ENCODE measurements at regions not wholly inside any gene's neighbourhood (a gene's known extent, or its start where the extent isn't known, plus 50 kb on each side); places are given as distances from the start of the nearest gene placed in this dataset.
"Not testable (repeated sequence)": the region's sequence is repeated elsewhere in the genome, so short reads cannot be mapped to it uniquely, and the experiment has no call there.

DNA sequence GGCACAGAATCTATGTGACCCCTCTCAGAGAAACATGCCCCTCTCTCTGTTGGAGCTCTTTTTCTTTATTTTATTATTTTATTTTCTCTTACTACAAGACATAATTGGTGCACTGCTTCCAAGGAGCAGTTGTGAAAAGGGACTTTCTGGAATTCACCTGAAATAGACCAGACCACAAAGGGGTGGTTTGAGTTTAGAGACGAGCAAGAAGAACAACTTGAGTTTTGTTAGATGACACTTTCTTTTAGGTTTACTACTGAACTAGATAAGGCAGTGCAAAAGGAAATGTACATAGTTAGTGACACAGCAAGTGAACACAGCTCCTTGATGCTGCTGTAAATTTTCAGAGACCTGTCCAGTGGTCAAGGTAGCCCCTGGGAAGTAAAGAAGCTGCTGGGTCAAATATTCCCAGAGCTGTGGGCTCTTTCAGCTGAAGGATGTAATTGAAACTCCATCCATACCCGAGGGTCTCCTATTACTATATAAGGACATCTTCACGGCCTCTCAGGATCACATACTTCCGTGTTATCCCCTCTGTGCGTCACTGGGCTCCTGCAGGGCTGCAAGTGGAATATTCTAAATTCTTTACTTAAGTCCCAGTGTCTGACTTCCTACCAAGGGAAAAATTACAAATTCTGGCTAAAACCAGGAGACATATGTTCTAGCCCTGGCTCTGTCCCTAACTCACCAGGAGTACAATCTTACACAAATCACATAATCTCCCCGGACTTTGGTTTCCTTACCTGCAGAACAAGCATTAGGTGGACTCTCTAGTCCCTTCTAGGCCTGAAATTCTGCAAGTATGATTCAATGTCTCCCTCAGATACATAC lies 69.1 kb upstream of the ADTRP start:
- no peak for DNase-seq (ENCODE audit: low read depth)

DNA sequence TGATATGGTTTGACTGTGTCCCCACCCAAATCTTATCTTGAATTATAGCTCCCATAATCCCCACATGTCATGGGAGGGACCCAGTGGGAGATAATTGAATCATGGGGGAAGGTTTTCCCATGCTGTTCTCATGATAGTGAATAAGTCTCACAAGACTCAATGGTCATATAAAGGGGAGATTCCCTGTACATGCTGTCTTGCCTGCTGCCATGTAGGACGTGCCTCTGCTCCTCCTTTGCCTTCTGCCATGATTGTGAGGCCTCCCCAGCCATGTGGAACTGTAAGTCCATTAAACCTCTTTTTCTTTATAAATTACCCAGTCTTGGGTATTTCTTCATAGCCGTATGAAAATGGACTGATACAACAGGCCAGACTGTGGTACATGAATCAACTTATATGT lies 68.5 kb upstream of the ADTRP start:
- not testable (repeated sequence) for DNase-seq (ENCODE audit: low read depth)

- no peak for DNase-seq (ENCODE audit: low read depth)
Observed at GRCh38 chr6:11845664-11846577, 67.3 kb upstream of the ADTRP start.

- DNase-seq (ENCODE audit: low read depth), result not testable (repeated sequence)
Observed at GRCh38 chr6:11842795-11843194, 64.2 kb upstream of the ADTRP start.

GRCh38 chr6:11835065-11835464 lies 56.5 kb upstream of the ADTRP start:
- DNase-seq (ENCODE audit: low read depth), result no peak

GRCh38 chr6:11833626-11834592 lies 55.3 kb upstream of the ADTRP start:
- DNase-seq (ENCODE audit: low read depth), result no peak

DNA sequence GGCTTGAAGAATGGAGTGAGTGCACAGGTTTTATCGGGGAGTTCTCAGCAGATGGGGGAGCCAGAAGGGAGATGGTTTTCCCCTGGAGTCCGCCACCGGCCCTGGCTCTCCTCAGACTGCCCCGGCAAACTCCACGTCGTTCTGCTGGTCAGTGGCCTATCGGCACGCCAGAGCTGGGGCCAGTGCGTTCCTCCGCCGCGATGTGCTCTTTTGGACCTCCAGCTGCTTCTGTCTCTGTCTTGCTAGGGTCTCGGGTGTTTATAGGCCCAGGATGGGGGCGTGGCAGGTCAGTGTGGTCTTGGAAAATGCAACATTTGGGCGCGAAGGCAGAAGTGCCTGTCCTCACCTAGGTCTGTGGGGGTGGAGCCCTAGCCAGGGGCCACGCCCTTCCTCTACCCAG lies 53.0 kb upstream of the ADTRP start:
- no peak for DNase-seq (ENCODE audit: low read depth)

DNA sequence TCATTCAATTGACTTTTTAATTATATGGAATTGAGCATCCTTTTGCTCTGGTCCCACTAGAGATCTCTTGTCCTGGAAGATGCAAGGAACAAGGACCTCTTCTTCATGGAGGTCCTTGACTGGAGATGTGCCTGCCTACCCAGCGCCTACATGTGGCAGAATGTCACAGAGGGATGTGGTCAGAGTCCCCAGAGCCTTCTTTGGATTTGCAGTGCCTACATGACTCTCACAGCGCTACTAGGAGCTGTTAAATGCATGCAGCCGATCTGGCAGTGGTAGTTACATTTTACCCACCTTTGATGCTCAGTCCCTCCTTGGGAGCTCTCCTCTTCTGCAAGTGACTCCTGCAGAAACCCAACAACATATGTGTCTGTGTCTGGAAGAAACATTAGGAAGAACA lies 51.9 kb upstream of the ADTRP start:
- DNase-seq (ENCODE audit: low read depth), result no peak

DNA sequence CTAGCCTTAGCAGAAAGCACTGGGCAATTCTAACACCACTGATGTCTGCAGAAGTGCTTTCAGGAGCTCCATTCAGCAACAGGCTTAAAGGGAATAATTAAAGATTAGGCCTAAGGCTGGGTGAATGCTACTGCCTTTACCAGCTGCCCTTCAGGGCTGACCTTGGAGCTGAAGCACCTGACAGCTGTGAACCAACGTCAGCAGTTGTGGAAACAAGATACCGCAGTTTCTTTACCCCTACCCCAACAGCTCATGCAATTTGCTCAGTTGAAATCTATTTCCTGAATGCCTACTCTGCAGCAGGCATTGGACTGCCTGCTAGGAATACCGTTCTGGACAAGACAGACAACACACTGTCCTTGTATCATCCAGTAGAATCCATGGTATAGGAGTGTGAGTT lies 51.5 kb upstream of the ADTRP start:
- no peak for DNase-seq (ENCODE audit: low read depth)

DNA sequence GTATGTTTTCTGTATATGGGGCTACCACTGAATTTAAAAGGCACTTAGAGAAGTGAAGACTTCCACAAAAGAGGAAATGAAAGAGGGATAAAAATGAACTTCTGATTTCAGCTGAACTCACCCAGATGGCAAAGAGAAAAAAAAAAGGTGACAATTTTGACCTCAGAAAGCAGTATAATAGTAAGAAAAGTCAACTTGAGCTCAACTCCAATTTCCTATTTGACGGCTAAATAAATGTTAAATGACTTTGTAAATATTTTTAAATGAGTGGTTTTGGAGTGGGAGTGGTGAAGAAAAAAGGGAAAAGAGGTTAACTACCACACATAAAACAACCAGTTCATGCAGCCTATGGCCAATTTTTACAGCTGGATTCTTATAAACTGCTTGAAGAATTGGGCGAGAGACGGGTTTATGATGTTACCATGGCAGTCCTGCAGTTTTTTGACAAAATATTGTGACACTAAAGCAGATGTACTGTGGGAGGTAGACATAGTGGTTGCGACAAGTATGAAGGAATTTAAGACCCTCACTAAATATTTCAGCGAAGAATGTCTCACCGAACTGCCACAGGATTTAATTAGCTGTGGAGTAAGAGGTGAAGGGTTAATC lies 49.8 kb upstream of the ADTRP start:
- DNase-seq (ENCODE audit: low read depth), result no peak
